AG10803 (cell line): ENCODE measurements at regions not wholly inside any gene's neighbourhood (a gene's known extent, or its start where the extent isn't known, plus 50 kb on each side); places are given as distances from the start of the nearest gene placed in this dataset.

Experiments
- DNase-seq: peaks from one replicate; pipeline ENCODE4 v3.0.0; 2010; ENCODE audit warnings: low read depth
- H3K4me3 ChIP-seq: 2 replicates; pipeline ENCODE4 v1.5.1; 2011; ENCODE audit warnings: mild to moderate bottlenecking, low read length, control low read depth
- CTCF ChIP-seq: conservative IDR thresholded peaks from 2 replicates; pipeline ENCODE4 v1.5.1; 2011; ENCODE audit warnings: mild to moderate bottlenecking, low read length, control low read depth, inconsistent platforms

GRCh38 chr15:70484993-70485392 is 278.4 kb downstream of the UACA start:
- no peak for TF ChIP-seq CTCF
- DNase-seq, result no peak
- H3K4me3 ChIP-seq, result no peak overlapping the region

- no peak overlapping the region for H3K4me3 ChIP-seq
- no peak for TF ChIP-seq CTCF
- no peak for DNase-seq
Observed at GRCh38 chr15:70483513-70483912, 279.8 kb downstream of the UACA start.

- TF ChIP-seq CTCF, result no peak
- H3K4me3 ChIP-seq, result no peak overlapping the region
- DNase-seq, result no peak
Observed at GRCh38 chr15:70480196-70480856, 283.0 kb downstream of the UACA start.

- TF ChIP-seq CTCF, result no peak
- no peak for DNase-seq
- no peak overlapping the region for H3K4me3 ChIP-seq
Observed at GRCh38 chr15:70479785-70480184, 283.6 kb downstream of the UACA start.

GRCh38 chr15:70479056-70479455 is 284.3 kb downstream of the UACA start:
- no peak for DNase-seq
- H3K4me3 ChIP-seq, result no peak overlapping the region
- no peak for TF ChIP-seq CTCF

GRCh38 chr15:70478251-70478990 is 284.9 kb downstream of the UACA start:
- no peak for TF ChIP-seq CTCF
- DNase-seq, result no peak
- H3K4me3 ChIP-seq, result no peak overlapping the region

- TF ChIP-seq CTCF, result no peak
- no peak overlapping the region for H3K4me3 ChIP-seq
- no peak for DNase-seq
Observed at GRCh38 chr15:70477750-70478250, 285.6 kb downstream of the UACA start.
